ENCODE measurements at regions not wholly inside any gene's neighbourhood (a gene's known extent, or its start where the extent isn't known, plus 50 kb on each side); places are given as distances from the start of the nearest gene placed in this dataset.
"Not testable (repeated sequence)": the region's sequence is repeated elsewhere in the genome, so short reads cannot be mapped to it uniquely, and the experiment has no call there.

- Histone ChIP-seq H3K4me3 (ENCODE audit: low read length) (no peak overlapping the region), H2AK5ac (ENCODE audit: low read length) (no peak overlapping the region), H3K27me3 (ENCODE audit: insufficient read depth, low read length, poor library complexity) (no peaks in the 10 kb centered on the region), H3K4ac (ENCODE audit: low read depth, low read length) (no peak overlapping the region), H2BK5ac (ENCODE audit: low read length) (no peak overlapping the region), H4K5ac (ENCODE audit: low read length) (no peak overlapping the region), H3K27ac (ENCODE audit: low read depth, low read length) (no peak overlapping the region), H3K79me2 (ENCODE audit: control insufficient read depth, insufficient read depth, low read length) (no peaks in the 10 kb centered on the region), H3K23ac (ENCODE audit: low read length) (no peak overlapping the region), H2BK120ac (ENCODE audit: low read depth, low read length) (no peak overlapping the region), H2BK15ac (replicated peaks; ENCODE audit: low read depth) (no peak overlapping the region), H3K79me1 (ENCODE audit: low read length) (no peaks in the 10 kb centered on the region), H3K4me1 (ENCODE audit: control insufficient read depth, low read depth, low read length) (no peaks in the 10 kb centered on the region), H4K8ac (ENCODE audit: low read depth, low read length) (no peak overlapping the region), H3K18ac (ENCODE audit: low read length) (no peak overlapping the region), H3K9ac (ENCODE audit: low read length) (no peak overlapping the region), H3K4me2 (ENCODE audit: low read length) (no peak overlapping the region), H3K56ac (ENCODE audit: low read length) (no peak overlapping the region), H3K36me3 (ENCODE audit: control insufficient read depth, insufficient read depth, low read length) (no peaks in the 10 kb centered on the region)
- WGBS (ENCODE audit: extremely low coverage, insufficient coverage, low lambda C conversion rate), result no CpG with 5 or more reads among the region's 4 CpGs
- no peak for DNase-seq
These were observed 428.5 kb upstream of the FRG2C start for GRCh38 chr3:75235631-75236030.

- Histone ChIP-seq H3K79me2 (ENCODE audit: control insufficient read depth, insufficient read depth, low read length) (no peaks in the 10 kb centered on the region), H3K27ac (ENCODE audit: low read depth, low read length) (no peak overlapping the region), H2BK5ac (ENCODE audit: low read length) (no peak overlapping the region), H3K36me3 (ENCODE audit: control insufficient read depth, insufficient read depth, low read length) (no peaks in the 10 kb centered on the region), H3K79me1 (ENCODE audit: low read length) (no peaks in the 10 kb centered on the region), H3K18ac (ENCODE audit: low read length) (no peak overlapping the region), H2BK120ac (ENCODE audit: low read depth, low read length) (no peak overlapping the region), H3K4ac (ENCODE audit: low read depth, low read length) (no peak overlapping the region), H3K23ac (ENCODE audit: low read length) (no peak overlapping the region), H4K8ac (ENCODE audit: low read depth, low read length) (no peak overlapping the region), H3K4me3 (ENCODE audit: low read length) (no peak overlapping the region), H3K56ac (ENCODE audit: low read length) (no peak overlapping the region), H2AK5ac (ENCODE audit: low read length) (no peak overlapping the region), H2BK15ac (replicated peaks; ENCODE audit: low read depth) (no peak overlapping the region), H3K27me3 (ENCODE audit: insufficient read depth, low read length, poor library complexity) (no peaks in the 10 kb centered on the region), H4K5ac (ENCODE audit: low read length) (no peak overlapping the region), H3K9ac (ENCODE audit: low read length) (no peak overlapping the region), H3K4me2 (ENCODE audit: low read length) (no peak overlapping the region), H3K4me1 (ENCODE audit: control insufficient read depth, low read depth, low read length) (no peaks in the 10 kb centered on the region)
- no peak for DNase-seq
- no CpG with 5 or more reads among the region's 1 CpG for WGBS (ENCODE audit: extremely low coverage, insufficient coverage, low lambda C conversion rate)
These were observed 427.1 kb upstream of the FRG2C start for GRCh38 chr3:75237053-75237452.

GRCh38 chr3:75237477-75237876 is 426.7 kb upstream of the FRG2C start:
- H3K56ac ChIP-seq (ENCODE audit: low read length), result no peak overlapping the region
- H3K79me1 ChIP-seq (ENCODE audit: low read length), result no peaks in the 10 kb centered on the region
- no peak overlapping the region for H3K18ac ChIP-seq (ENCODE audit: low read length)
- H3K4me2 ChIP-seq (ENCODE audit: low read length), result no peak overlapping the region
- no peak for DNase-seq
- no peak overlapping the region for H2BK15ac ChIP-seq (replicated peaks; ENCODE audit: low read depth)
- WGBS (ENCODE audit: extremely low coverage, insufficient coverage, low lambda C conversion rate), result no CpG with 5 or more reads among the region's 3 CpGs
- H4K8ac ChIP-seq (ENCODE audit: low read depth, low read length), result no peak overlapping the region
- H4K5ac ChIP-seq (ENCODE audit: low read length), result no peak overlapping the region
- H3K79me2 ChIP-seq (ENCODE audit: control insufficient read depth, insufficient read depth, low read length), result no peaks in the 10 kb centered on the region
- no peak overlapping the region for H2AK5ac ChIP-seq (ENCODE audit: low read length)
- H3K4me3 ChIP-seq (ENCODE audit: low read length), result no peak overlapping the region
- H3K9ac ChIP-seq (ENCODE audit: low read length), result no peak overlapping the region
- H3K4ac ChIP-seq (ENCODE audit: low read depth, low read length), result no peak overlapping the region
- no peaks in the 10 kb centered on the region for H3K4me1 ChIP-seq (ENCODE audit: control insufficient read depth, low read depth, low read length)
- no peak overlapping the region for H2BK120ac ChIP-seq (ENCODE audit: low read depth, low read length)
- H3K27me3 ChIP-seq (ENCODE audit: insufficient read depth, low read length, poor library complexity), result no peaks in the 10 kb centered on the region
- no peak overlapping the region for H3K27ac ChIP-seq (ENCODE audit: low read depth, low read length)
- no peaks in the 10 kb centered on the region for H3K36me3 ChIP-seq (ENCODE audit: control insufficient read depth, insufficient read depth, low read length)
- H3K23ac ChIP-seq (ENCODE audit: low read length), result no peak overlapping the region
- no peak overlapping the region for H2BK5ac ChIP-seq (ENCODE audit: low read length)

- not testable (repeated sequence) for H3K9ac ChIP-seq (ENCODE audit: low read length); H3K4me2 ChIP-seq (ENCODE audit: low read length); DNase-seq; H4K8ac ChIP-seq (ENCODE audit: low read depth, low read length); H2BK120ac ChIP-seq (ENCODE audit: low read depth, low read length); H3K27me3 ChIP-seq (ENCODE audit: insufficient read depth, low read length, poor library complexity); H3K36me3 ChIP-seq (ENCODE audit: control insufficient read depth, insufficient read depth, low read length); H2BK5ac ChIP-seq (ENCODE audit: low read length); H3K4me3 ChIP-seq (ENCODE audit: low read length); H3K18ac ChIP-seq (ENCODE audit: low read length); H4K5ac ChIP-seq (ENCODE audit: low read length); H3K23ac ChIP-seq (ENCODE audit: low read length); H2AK5ac ChIP-seq (ENCODE audit: low read length); H3K27ac ChIP-seq (ENCODE audit: low read depth, low read length); H3K79me1 ChIP-seq (ENCODE audit: low read length); H3K4ac ChIP-seq (ENCODE audit: low read depth, low read length); H3K56ac ChIP-seq (ENCODE audit: low read length); H3K79me2 ChIP-seq (ENCODE audit: control insufficient read depth, insufficient read depth, low read length); H3K4me1 ChIP-seq (ENCODE audit: control insufficient read depth, low read depth, low read length); H2BK15ac ChIP-seq (replicated peaks; ENCODE audit: low read depth)
- no CpG with 5 or more reads among the region's 5 CpGs for WGBS (ENCODE audit: extremely low coverage, insufficient coverage, low lambda C conversion rate)
These were observed 422.7 kb upstream of the FRG2C start for GRCh38 chr3:75241226-75241962.

- H2BK15ac ChIP-seq (replicated peaks; ENCODE audit: low read depth), result no peak overlapping the region
- H3K27ac ChIP-seq (ENCODE audit: low read depth, low read length), result no peak overlapping the region
- H3K4me3 ChIP-seq (ENCODE audit: low read length), result no peak overlapping the region
- no peak overlapping the region for H3K23ac ChIP-seq (ENCODE audit: low read length)
- WGBS (ENCODE audit: extremely low coverage, insufficient coverage, low lambda C conversion rate), result no CpG with 5 or more reads among the region's 4 CpGs
- H4K5ac ChIP-seq (ENCODE audit: low read length), result no peak overlapping the region
- H3K4ac ChIP-seq (ENCODE audit: low read depth, low read length), result no peak overlapping the region
- no peaks in the 10 kb centered on the region for H3K36me3 ChIP-seq (ENCODE audit: control insufficient read depth, insufficient read depth, low read length)
- no peak for DNase-seq
- no peaks in the 10 kb centered on the region for H3K79me1 ChIP-seq (ENCODE audit: low read length)
- H2BK120ac ChIP-seq (ENCODE audit: low read depth, low read length), result no peak overlapping the region
- no peak overlapping the region for H2AK5ac ChIP-seq (ENCODE audit: low read length)
- H3K56ac ChIP-seq (ENCODE audit: low read length), result no peak overlapping the region
- no peak overlapping the region for H3K18ac ChIP-seq (ENCODE audit: low read length)
- no peaks in the 10 kb centered on the region for H3K27me3 ChIP-seq (ENCODE audit: insufficient read depth, low read length, poor library complexity)
- no peak overlapping the region for H3K9ac ChIP-seq (ENCODE audit: low read length)
- no peak overlapping the region for H3K4me2 ChIP-seq (ENCODE audit: low read length)
- no peaks in the 10 kb centered on the region for H3K4me1 ChIP-seq (ENCODE audit: control insufficient read depth, low read depth, low read length)
- H2BK5ac ChIP-seq (ENCODE audit: low read length), result no peak overlapping the region
- no peak overlapping the region for H4K8ac ChIP-seq (ENCODE audit: low read depth, low read length)
- H3K79me2 ChIP-seq (ENCODE audit: control insufficient read depth, insufficient read depth, low read length), result no peaks in the 10 kb centered on the region
These were observed 422.0 kb upstream of the FRG2C start for GRCh38 chr3:75242012-75242735.

Measured in mesendoderm (in vitro differentiated cells).